ENCODE measurements at regions not wholly inside any gene's neighbourhood (a gene's known extent, or its start where the extent isn't known, plus 50 kb on each side); places are given as distances from the start of the nearest gene placed in this dataset.

DNA sequence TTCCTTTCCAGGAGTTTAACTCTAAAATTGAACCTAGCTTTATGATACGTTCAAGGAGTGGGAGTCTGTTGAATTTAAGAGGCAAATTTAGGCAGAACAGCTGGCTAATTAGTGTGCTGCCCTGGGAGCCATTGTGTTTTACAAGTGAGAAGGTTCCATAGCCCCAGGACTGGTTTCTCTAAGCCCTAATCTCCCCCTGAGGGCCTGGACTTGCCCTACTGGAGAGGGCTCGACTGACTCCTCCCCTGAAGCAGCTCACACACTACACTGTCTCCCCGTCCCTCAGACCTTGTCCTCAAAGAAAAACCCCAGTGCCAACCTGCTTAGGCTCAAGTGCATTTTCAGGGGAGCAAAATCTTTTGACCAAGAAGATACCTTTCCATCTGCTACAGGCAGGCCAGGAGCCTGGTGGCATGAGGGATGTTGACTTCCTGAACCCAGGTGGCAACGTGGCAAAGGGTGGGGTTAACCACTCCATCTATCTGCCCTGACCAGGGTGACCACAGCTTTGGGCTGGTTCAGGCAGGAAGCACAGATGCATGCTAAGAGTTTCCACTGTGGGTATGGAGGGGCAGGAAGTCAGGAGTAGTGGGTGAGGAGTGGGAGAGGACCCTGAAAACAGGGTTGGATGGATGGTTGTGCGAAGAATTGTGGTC is 68.9 kb upstream of the CARD11 start:
- no peak for TF ChIP-seq CTCF (IDR thresholded peaks at IDR 0.05)
- no peak for TF ChIP-seq POLR2AphosphoS5 (IDR thresholded peaks at IDR 0.05)
- no peak for TF ChIP-seq POLR2A (IDR thresholded peaks at IDR 0.05)
- TF ChIP-seq EP300 (IDR thresholded peaks at IDR 0.05): no peak
